ENCODE measurements at regions not wholly inside any gene's neighbourhood (a gene's known extent, or its start where the extent isn't known, plus 50 kb on each side); places are given as distances from the start of the nearest gene placed in this dataset.
"Not testable (repeated sequence)": the region's sequence is repeated elsewhere in the genome, so short reads cannot be mapped to it uniquely, and the experiment has no call there.

GRCh38 chrY:3775971-3776370, 197.1 kb downstream of the TGIF2LY start:
- CTCF ChIA-PET; H3K36me3 Mint-ChIP-seq; POLR2A ChIA-PET; H3K4me1 Mint-ChIP-seq; H3K27ac Mint-ChIP-seq; H3K27me3 Mint-ChIP-seq (ENCODE audit: low read depth); H3K9me3 Mint-ChIP-seq; DNase-seq (ENCODE audit: low spot score): not testable (repeated sequence)
- peak overlapping the region; percentile 33; the same call in 1 of the 2 replicates for H3K4me3 Mint-ChIP-seq
- ATAC-seq = peak; percentile 72
